Jurkat, Clone E6-1 (cell line): ENCODE measurements at regions not wholly inside any gene's neighbourhood (a gene's known extent, or its start where the extent isn't known, plus 50 kb on each side); places are given as distances from the start of the nearest gene placed in this dataset.

Experiments used
- DNase-seq: peaks from one replicate; pipeline ENCODE4 v3.0.0-alpha.2; 2011; ENCODE audit warnings: low read depth, low spot score
- H3K4me3 ChIP-seq: 2 replicates; pipeline ENCODE4 v1.5.1; 2011; ENCODE audit warnings: mild to moderate bottlenecking, low read length, control low read depth, moderate library complexity

- no peak overlapping the region for H3K4me3 ChIP-seq
- no peak for DNase-seq
These were observed 62.1 kb upstream of the LMO1 start for GRCh38 chr11:8325591-8326304.

GRCh38 chr11:8323161-8323935 is 59.7 kb upstream of the LMO1 start:
- no peak overlapping the region for H3K4me3 ChIP-seq
- DNase-seq: no peak

- H3K4me3 ChIP-seq: no peak overlapping the region
- DNase-seq: no peak
These were observed 58.2 kb upstream of the LMO1 start for GRCh38 chr11:8321876-8322275.

DNA sequence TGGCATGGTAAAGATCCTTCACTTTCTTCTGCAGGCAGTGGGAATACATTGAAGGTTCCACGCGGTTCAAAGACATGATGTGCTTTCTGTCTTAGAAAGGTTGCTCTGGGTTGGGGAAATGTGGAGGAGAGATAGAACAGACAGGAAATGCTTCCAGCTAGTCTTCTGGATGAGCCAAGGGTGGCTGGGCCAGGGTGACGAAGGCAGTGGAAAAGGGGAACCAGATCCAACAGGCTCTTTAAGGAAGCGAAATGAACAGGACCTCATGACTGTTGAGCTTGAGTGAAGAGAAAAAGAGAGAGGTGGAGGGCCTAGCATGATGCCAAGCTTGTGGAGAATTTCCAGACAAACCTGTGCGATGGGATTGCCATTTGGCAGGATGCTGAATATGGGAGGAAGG is 56.4 kb upstream of the LMO1 start:
- no peak for DNase-seq
- no peak overlapping the region for H3K4me3 ChIP-seq

DNA sequence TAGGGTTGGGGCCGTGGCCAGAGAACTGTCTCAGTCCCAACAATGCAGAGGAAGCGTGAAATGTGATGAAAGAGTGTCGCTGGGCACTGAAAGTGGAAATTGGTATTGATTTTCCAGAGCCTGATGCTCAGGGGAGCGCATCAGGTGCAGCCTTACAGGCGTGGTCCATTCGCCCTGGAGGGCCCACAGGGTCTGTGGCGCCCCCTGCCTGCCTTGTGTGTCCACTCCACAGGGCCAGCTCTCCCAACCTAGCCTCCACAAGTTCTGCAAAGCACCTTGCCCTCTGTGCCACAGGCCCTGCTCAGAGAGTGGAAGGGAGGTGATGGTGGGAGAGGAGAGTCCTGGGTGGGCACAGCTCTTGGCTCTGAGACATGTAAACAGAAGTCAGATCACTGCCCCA is 54.9 kb upstream of the LMO1 start:
- H3K4me3 ChIP-seq: no peak overlapping the region
- DNase-seq: no peak

- no peak overlapping the region for H3K4me3 ChIP-seq
- DNase-seq: no peak
These were observed 53.5 kb upstream of the LMO1 start for GRCh38 chr11:8317159-8317558.

DNA sequence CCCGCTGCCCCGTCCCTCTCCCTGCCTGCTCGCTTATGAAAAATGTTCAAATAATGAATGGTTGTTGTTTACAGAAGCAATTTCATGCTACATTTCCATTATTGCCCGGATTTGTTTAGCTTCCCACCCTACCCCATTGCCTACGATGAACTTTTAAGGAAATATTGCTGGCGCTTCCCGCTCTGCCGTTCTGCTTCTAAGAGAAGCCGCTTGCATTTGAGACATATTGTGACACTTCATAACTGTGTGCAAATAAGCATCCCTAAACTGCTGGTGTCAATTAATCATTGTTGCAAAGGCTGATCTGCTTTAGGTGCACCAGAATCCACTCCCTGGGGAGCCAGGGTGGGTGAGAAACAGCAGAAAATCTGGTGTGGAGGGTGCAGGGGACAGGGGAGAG is 52.3 kb upstream of the LMO1 start:
- no peak for DNase-seq
- H3K4me3 ChIP-seq: no peak overlapping the region

GRCh38 chr11:8315463-8315862 is 51.8 kb upstream of the LMO1 start:
- no peak for DNase-seq
- no peak overlapping the region for H3K4me3 ChIP-seq

- no peak for DNase-seq
- no peak overlapping the region for H3K4me3 ChIP-seq
These were observed 51.2 kb upstream of the LMO1 start for GRCh38 chr11:8314916-8315315.

DNA sequence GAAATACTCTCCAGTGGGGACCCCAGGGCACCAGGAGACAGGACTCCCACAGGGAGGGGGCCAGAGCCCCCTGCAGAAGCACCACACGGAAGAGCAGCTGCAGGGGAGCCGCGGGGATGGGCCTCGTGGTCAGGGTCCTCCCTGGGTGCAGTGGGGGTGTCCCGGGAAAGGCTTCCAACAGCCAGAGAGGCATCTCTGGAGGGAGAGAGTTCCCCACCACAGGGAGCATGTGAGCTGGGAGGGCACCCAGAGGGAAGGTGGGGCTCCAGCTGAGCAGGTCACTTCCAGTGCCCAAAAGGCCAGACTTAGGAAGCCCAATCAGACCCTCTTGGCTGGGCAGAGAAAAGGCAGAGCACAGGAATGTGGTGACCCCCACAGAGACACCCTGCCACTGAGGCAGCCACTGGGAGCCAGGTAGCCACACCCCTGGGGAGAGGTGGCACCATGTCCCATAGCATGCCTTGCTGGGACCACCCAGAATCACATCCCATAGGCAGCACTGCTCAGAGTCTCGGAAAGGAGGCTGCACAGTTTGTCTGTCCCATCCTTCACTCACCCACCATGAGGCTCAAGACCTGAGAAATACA is 49.9 kb upstream of the LMO1 start:
- H3K4me3 ChIP-seq: no peak overlapping the region
- no peak for DNase-seq
